GM12874 (cell line): ENCODE measurements at regions not wholly inside any gene's neighbourhood (a gene's known extent, or its start where the extent isn't known, plus 50 kb on each side); places are given as distances from the start of the nearest gene placed in this dataset.
A peak's percentile ranks its signal among the peaks of the same experiment; 100 is the strongest.

ENCODE experiments used
- CTCF ChIP-seq: IDR thresholded peaks from 2 replicates; pipeline ENCODE4 v1.5.1; 2011; ENCODE audit warnings: low read depth, mild to moderate bottlenecking, control low read depth, low read length, moderate library complexity; ENCODE audit not compliant: insufficient read depth

GRCh38 chr18:28961669-28962228, 784.8 kb upstream of the CDH2 start:
- TF ChIP-seq CTCF: peak; percentile 34; the same call in 1 of the 2 replicates

GRCh38 chr18:28960146-28960545, 783.2 kb upstream of the CDH2 start:
- TF ChIP-seq CTCF: no peak

GRCh38 chr18:28952339-28952738, 775.4 kb upstream of the CDH2 start:
- TF ChIP-seq CTCF: no peak

GRCh38 chr18:28947900-28948299, 771.0 kb upstream of the CDH2 start:
- no peak for TF ChIP-seq CTCF

- TF ChIP-seq CTCF: no peak
Observed at GRCh38 chr18:28946471-28946870, 769.5 kb upstream of the CDH2 start.

GRCh38 chr18:28922936-28923335, 746.0 kb upstream of the CDH2 start:
- no peak for TF ChIP-seq CTCF

GRCh38 chr18:28916456-28916855, 739.5 kb upstream of the CDH2 start:
- no peak for TF ChIP-seq CTCF
